RWPE1 (cell line): ENCODE measurements at regions not wholly inside any gene's neighbourhood (a gene's known extent, or its start where the extent isn't known, plus 50 kb on each side); places are given as distances from the start of the nearest gene placed in this dataset.
"Not testable (repeated sequence)": the region's sequence is repeated elsewhere in the genome, so short reads cannot be mapped to it uniquely, and the experiment has no call there.

ENCODE experiments used
- CTCF ChIA-PET: fragments of 350-600 bp; sonication (Branson Sonifier 250); formaldehyde crosslinking; extraction: SDS; loops from one replicate; lab custom pipeline; 2021; lab: Yijun Ruan, JAX
- POLR2A ChIA-PET: fragments of 400-600 bp; formaldehyde crosslinking; extraction: SDS; loops from one replicate; lab custom pipeline; 2020; ENCODE audit warnings: antibody characterized with exemption; ENCODE audit not compliant: low non-redundant PET; lab: Yijun Ruan, JAX
- DNase-seq: peaks from one replicate; pipeline ENCODE4 v3.0.0; 2012; ENCODE audit warnings: low spot score
- H3K27ac ChIP-seq: fragments of 450-650 bp; 2 replicates; pipeline ENCODE4 v1.5.1; 2017
- TF ChIP-seq, protein P1 (sequence below): fragments of 450-650 bp; conservative IDR thresholded peaks from 2 replicates; pipeline ENCODE4 v1.5.1; 2017; ENCODE audit warnings: low read depth, mild to moderate bottlenecking

DNA sequence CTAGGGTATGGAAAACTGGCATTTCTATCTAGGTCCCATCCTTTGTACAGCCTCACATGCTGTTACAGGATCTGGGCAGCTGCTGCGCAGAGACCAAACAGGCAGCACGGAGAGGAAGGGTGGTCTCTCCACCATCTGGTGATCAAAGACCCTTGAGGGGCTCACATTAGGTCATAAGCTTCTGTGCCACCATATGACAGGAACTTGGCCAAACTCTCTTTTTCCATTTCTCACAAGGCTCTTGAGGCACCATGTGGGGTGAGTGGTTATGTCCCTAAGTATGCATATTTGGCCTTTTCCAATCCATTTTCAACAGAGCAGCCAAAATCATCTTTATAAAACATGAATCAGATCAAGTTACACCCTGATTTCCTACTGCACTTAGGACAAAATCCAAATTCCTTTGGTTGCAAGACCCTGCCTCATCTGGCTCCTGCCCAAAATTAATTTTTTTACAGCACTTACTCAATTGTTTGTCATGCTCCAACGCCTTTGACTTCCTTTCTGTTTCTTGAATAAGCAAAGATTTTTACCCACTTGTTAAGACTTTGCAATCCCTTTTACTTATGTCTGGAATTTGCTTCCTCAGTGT is 730.0 kb downstream of the MAT2B start:
- peak; percentile 17 for DNase-seq
- H3K27ac ChIP-seq: peak overlapping the region; percentile 75
- TF ChIP-seq, protein P1, sequence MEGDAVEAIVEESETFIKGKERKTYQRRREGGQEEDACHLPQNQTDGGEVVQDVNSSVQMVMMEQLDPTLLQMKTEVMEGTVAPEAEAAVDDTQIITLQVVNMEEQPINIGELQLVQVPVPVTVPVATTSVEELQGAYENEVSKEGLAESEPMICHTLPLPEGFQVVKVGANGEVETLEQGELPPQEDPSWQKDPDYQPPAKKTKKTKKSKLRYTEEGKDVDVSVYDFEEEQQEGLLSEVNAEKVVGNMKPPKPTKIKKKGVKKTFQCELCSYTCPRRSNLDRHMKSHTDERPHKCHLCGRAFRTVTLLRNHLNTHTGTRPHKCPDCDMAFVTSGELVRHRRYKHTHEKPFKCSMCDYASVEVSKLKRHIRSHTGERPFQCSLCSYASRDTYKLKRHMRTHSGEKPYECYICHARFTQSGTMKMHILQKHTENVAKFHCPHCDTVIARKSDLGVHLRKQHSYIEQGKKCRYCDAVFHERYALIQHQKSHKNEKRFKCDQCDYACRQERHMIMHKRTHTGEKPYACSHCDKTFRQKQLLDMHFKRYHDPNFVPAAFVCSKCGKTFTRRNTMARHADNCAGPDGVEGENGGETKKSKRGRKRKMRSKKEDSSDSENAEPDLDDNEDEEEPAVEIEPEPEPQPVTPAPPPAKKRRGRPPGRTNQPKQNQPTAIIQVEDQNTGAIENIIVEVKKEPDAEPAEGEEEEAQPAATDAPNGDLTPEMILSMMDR: no peak
- ChIA-PET CTCF (interaction anchor here (0.7 kb wide), 1 partner anchor 1507 kb away, joined by 3 read pairs; no protein-coding TSS in a partner anchor), POLR2A (no interaction called here)

DNA sequence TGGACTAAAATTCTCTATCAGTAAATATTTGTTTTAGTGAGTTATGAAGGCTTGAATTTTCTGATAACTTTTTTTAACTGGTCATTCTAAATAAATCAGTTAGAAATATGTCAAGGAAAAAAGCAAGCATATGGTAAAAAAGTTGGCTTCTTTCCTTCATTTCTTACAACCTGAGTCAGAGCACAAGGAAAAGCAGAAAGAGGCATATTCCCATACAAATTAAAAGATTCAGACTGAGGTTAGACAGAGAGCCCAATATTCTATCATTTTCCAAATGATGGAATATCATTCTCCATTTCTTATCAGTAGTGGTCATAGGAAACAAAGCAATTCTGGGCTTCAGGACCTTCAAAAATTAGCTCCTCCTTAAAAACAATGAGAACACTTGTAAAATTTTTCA is 732.1 kb downstream of the MAT2B start:
- CTCF ChIA-PET: no interaction called here
- TF ChIP-seq, protein P1: no peak
- DNase-seq: no peak
- POLR2A ChIA-PET: no interaction called here
- H3K27ac ChIP-seq: no peak overlapping the region

DNA sequence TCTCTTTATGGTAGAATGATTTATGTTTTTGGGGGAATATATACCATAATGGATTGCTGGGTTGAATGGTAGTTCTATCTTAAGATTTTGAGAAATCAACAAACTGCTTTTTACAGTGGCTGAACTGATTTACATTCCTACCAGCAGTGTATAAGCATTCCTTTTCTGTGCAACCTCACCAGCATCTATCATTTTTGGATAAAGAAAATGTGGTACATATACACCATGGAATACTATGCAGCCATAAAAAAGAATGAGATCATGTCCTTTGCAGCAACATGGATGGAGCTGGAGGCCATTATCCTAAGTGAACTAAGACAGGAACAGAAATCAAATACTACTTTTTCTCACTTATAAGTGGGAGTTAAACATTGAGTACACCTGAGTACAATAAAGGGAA is 746.4 kb downstream of the MAT2B start:
- DNase-seq, POLR2A ChIA-PET: not testable (repeated sequence)

DNA sequence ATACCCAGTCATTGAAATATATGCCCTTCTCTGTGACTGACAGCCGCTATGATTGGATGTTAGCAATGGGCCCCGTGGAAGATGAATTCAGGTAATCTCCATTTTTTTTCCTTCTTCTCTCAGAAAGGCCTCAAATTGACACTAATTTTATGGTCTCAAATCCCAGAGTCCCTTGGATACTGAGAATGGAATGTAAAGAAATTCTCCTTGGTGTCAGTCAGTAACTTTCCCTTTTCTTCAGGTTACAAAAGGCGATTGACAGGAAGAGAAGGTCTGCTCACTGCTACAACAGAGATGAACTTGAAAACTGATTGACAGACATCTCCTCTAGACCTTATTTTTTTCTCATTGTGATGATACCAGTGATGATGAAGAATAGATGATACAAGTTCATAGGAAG is 748.3 kb downstream of the MAT2B start:
- TF ChIP-seq, protein P1: no peak
- no peak overlapping the region for H3K27ac ChIP-seq
- POLR2A ChIA-PET: no interaction called here
- CTCF ChIA-PET: no interaction called here
- no peak for DNase-seq

More for the DNA sequence above, 746.4 kb downstream of the MAT2B start:
- CTCF ChIA-PET, H3K27ac ChIP-seq: not testable (repeated sequence)

DNA sequence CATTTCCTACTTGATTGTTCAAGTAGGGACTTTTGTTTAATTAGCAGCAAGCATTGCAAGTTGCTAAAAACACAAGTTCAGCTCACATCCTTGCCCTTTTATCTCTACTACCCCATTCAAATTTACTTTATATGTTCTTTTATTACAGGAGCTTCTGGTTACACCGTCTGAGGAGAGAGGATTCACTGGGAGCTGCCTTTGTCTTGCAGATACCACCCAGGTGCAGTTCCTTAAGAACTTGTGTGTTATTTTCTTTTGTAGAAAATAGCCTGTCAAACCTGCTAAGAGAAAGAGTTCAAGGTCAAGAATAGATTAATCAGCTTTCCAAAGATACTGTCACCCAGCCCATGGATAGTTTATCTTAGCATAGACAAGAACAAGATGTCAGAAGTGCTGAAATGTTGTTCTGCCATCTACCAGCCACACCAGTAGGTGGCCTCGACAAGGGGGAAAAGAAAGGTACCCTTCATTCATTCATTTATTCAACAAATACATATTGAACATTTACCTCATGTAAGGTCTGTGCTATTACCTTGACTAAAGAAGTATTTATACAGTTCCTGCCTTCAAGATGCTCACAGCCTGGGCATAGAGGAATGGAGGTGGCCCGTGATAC is 750.3 kb downstream of the MAT2B start:
- no peak overlapping the region for H3K27ac ChIP-seq
- ChIA-PET POLR2A (no interaction called here), CTCF (no interaction called here)
- TF ChIP-seq, protein P1: no peak
- DNase-seq: no peak

DNA sequence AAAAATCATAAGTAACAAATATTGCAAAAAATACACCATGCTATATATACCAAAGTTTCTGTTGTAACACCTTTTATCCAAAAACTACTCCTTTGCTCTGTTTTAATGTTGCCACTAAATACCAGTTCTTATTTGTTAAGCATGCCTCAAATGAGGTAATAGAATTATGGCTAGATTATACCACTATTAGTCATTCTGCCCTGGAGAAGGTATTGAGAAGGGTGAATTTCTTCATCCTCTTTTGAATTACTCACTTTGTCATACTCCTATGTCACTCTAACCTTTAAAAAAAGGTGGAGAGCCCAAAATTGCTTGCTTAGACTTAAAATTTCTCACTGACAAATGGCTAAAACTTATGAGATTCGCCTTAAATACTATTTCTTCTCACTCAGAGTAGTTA is 750.9 kb downstream of the MAT2B start:
- CTCF ChIA-PET: no interaction called here
- peak; percentile 23 for DNase-seq
- TF ChIP-seq, protein P1: no peak
- POLR2A ChIA-PET: no interaction called here
- no peak overlapping the region for H3K27ac ChIP-seq

DNA sequence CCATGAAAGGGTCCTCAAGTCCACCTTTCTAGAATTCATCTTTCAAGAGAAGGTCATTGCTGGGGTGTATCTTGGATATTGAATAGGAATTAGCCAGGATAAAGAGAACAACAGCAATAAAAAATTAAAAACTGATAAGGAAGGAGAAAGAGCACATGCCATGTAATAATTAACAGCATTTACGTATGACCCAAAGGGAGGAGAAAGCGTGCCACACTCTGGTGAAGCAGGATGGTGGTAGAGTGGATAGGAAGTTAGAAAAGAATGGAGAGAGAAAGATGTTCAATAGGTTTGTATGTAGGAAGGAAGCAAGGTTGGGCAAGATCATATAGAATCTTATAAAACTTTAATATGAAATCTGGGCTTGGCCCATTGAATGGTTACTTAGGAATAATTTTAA is 751.5 kb downstream of the MAT2B start:
- no peak overlapping the region for H3K27ac ChIP-seq
- TF ChIP-seq, protein P1: no peak
- no peak for DNase-seq
- CTCF ChIA-PET: no interaction called here
- POLR2A ChIA-PET: no interaction called here
